ENCODE measurements at regions not wholly inside any gene's neighbourhood (a gene's known extent, or its start where the extent isn't known, plus 50 kb on each side); places are given as distances from the start of the nearest gene placed in this dataset.
A peak's percentile ranks its signal among the peaks of the same experiment; 100 is the strongest.

DNA sequence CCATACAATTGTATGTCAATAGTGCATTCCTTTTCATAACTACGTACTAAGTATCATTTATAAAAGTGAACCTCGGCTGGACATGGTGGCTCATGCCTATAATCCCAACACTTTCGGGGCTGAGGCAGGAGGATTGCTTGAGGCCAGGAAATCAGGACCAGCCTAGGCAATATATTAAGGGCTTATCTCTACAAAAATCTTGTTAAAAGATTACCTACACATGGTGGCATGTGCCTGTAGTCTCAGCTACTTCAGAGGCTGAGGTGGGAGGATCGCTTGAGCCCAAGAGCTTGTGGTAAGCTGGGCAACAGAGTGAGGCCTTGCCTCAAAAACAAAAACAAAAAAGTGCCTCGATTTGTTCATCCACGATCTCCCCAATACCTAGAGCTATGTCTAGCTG lies 449.7 kb upstream of the SULF2 start:
- Mint-ChIP-seq H3K4me3 (no peak overlapping the region), H3K9me3 (peaks cover 11% of the 10 kb centered on the region), H3K27me3 (ENCODE audit: insufficient read depth, low read depth) (peaks cover 16% of the 10 kb centered on the region), H3K36me3 (peaks cover 2% of the 10 kb centered on the region), H3K4me1 (peaks cover 6% of the 10 kb centered on the region), H3K27ac (no peak overlapping the region)
- Histone ChIP-seq H3K36me3 (no peaks in the 10 kb centered on the region), H3K79me2 (ENCODE audit: low read depth) (no peaks in the 10 kb centered on the region), H3K9me3 (ENCODE audit: low read depth) (no peaks in the 10 kb centered on the region), H3K4me2 (no peak overlapping the region), H3K9ac (no peak overlapping the region), H3K4me3 (no peak overlapping the region), H3F3A (ENCODE audit: low read depth) (no peaks in the 10 kb centered on the region), H4K20me1 (ENCODE audit: low read depth) (no peaks in the 10 kb centered on the region), H2AFZ (replicated peaks) (no peak overlapping the region), H3K4me1 (no peaks in the 10 kb centered on the region), H3K27ac (no peak overlapping the region), H3K27me3 (no peaks in the 10 kb centered on the region)
- no peak for DNase-seq (ENCODE audit: low spot score)
- TF ChIP-seq EZH2 (IDR thresholded peaks at IDR 0.05) (no peak), EZH2phosphoT487 (IDR thresholded peaks at IDR 0.05) (no peak)
- TF ChIP-seq, protein P1, sequence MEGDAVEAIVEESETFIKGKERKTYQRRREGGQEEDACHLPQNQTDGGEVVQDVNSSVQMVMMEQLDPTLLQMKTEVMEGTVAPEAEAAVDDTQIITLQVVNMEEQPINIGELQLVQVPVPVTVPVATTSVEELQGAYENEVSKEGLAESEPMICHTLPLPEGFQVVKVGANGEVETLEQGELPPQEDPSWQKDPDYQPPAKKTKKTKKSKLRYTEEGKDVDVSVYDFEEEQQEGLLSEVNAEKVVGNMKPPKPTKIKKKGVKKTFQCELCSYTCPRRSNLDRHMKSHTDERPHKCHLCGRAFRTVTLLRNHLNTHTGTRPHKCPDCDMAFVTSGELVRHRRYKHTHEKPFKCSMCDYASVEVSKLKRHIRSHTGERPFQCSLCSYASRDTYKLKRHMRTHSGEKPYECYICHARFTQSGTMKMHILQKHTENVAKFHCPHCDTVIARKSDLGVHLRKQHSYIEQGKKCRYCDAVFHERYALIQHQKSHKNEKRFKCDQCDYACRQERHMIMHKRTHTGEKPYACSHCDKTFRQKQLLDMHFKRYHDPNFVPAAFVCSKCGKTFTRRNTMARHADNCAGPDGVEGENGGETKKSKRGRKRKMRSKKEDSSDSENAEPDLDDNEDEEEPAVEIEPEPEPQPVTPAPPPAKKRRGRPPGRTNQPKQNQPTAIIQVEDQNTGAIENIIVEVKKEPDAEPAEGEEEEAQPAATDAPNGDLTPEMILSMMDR (IDR thresholded peaks at IDR 0.05) = no peak

DNA sequence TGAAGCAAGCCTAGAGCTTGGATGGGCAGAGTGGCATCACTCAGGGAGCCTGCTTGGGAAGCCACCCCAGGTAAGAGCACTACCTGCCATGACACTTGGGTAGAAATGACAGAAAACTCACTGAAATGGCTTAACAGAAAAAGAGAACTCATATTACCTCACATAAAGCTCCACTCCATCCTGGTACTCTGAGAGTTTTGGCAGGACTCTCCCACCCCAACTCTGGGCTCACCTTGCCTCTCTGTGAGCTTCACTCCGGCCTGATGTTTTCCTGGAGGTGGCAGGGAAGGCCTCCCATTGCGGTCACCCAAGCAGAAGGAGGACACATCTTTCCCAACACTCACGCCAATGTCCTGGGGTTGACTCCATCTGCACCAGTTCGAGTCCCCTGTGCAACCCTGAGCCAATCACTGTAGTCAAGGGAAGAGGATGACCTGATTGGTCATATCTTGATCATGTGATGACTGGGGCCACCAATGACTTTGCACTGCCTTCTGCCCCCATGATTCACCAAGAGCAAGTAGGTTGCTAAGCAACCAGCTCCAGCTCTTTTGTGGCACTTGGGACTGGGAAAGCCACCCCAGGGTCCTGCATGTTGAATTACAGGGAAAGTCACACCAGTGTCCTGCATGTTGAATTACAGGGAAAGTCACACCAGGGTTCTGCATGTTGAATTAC lies 446.1 kb upstream of the SULF2 start:
- H3K4me2 ChIP-seq = no peak overlapping the region
- H3K27me3 Mint-ChIP-seq (ENCODE audit: insufficient read depth, low read depth) = peaks cover 29% of the 10 kb centered on the region
- no peak overlapping the region for H2AFZ ChIP-seq (replicated peaks)
- H4K20me1 ChIP-seq (ENCODE audit: low read depth) = no peaks in the 10 kb centered on the region
- peak overlapping the region; percentile 13 for H3K4me3 Mint-ChIP-seq
- no peaks in the 10 kb centered on the region for H3K9me3 ChIP-seq (ENCODE audit: low read depth)
- H3K36me3 Mint-ChIP-seq = peaks cover 2% of the 10 kb centered on the region
- no peak for DNase-seq (ENCODE audit: low spot score)
- H3F3A ChIP-seq (ENCODE audit: low read depth) = no peaks in the 10 kb centered on the region
- H3K27ac Mint-ChIP-seq = no peak overlapping the region
- H3K27ac ChIP-seq = no peak overlapping the region
- H3K9me3 Mint-ChIP-seq = peaks cover 15% of the 10 kb centered on the region
- TF ChIP-seq EZH2phosphoT487 (IDR thresholded peaks at IDR 0.05) (no peak), EZH2 (IDR thresholded peaks at IDR 0.05) (no peak)
- TF ChIP-seq, protein P1 (IDR thresholded peaks at IDR 0.05) = no peak
- H3K79me2 ChIP-seq (ENCODE audit: low read depth) = no peaks in the 10 kb centered on the region
- no peaks in the 10 kb centered on the region for H3K4me1 ChIP-seq
- peaks cover 6% of the 10 kb centered on the region for H3K4me1 Mint-ChIP-seq
- no peaks in the 10 kb centered on the region for H3K36me3 ChIP-seq
- H3K4me3 ChIP-seq = no peak overlapping the region
- H3K27me3 ChIP-seq = no peaks in the 10 kb centered on the region
- no peak overlapping the region for H3K9ac ChIP-seq

DNA sequence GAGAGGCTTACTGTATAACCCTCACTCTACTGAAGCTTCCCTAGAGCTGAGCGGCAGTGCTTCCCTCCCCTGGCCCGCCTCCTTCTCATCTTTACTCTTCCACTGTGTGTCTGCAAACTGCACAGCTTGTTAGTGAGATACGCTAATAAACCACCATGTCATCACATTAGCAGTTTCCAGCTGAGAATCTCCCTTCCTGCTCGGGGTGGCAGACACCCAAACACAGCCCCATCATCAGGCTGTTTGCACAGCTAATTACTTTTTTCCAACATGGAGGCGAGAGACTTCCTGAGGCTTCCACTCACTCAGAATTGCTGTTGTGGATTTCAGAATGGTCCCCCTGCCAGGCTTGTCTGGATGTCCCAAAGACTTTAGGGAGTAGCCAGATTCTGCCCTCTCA lies 444.9 kb upstream of the SULF2 start:
- H3K4me1 ChIP-seq = no peaks in the 10 kb centered on the region
- TF ChIP-seq EZH2phosphoT487 (IDR thresholded peaks at IDR 0.05) (no peak), EZH2 (IDR thresholded peaks at IDR 0.05) (no peak)
- TF ChIP-seq, protein P1 (IDR thresholded peaks at IDR 0.05) = no peak
- no peaks in the 10 kb centered on the region for H4K20me1 ChIP-seq (ENCODE audit: low read depth)
- H3K4me3 ChIP-seq = no peak overlapping the region
- H3K36me3 ChIP-seq = no peaks in the 10 kb centered on the region
- no peak overlapping the region for H3K4me2 ChIP-seq
- H3K27ac Mint-ChIP-seq = no peak overlapping the region
- H3K9me3 ChIP-seq (ENCODE audit: low read depth) = no peaks in the 10 kb centered on the region
- H3F3A ChIP-seq (ENCODE audit: low read depth) = no peaks in the 10 kb centered on the region
- no peak overlapping the region for H2AFZ ChIP-seq (replicated peaks)
- H3K4me3 Mint-ChIP-seq = no peak overlapping the region
- H3K27me3 Mint-ChIP-seq (ENCODE audit: insufficient read depth, low read depth) = peaks cover 29% of the 10 kb centered on the region
- H3K36me3 Mint-ChIP-seq = peaks cover 2% of the 10 kb centered on the region
- H3K27ac ChIP-seq = no peak overlapping the region
- H3K27me3 ChIP-seq = no peaks in the 10 kb centered on the region
- H3K9ac ChIP-seq = no peak overlapping the region
- peaks cover 15% of the 10 kb centered on the region for H3K9me3 Mint-ChIP-seq
- DNase-seq (ENCODE audit: low spot score) = no peak
- peaks cover 6% of the 10 kb centered on the region for H3K4me1 Mint-ChIP-seq
- H3K79me2 ChIP-seq (ENCODE audit: low read depth) = no peaks in the 10 kb centered on the region
